Bronchial epithelial cell (primary cell): ENCODE measurements at regions not wholly inside any gene's neighbourhood (a gene's known extent, or its start where the extent isn't known, plus 50 kb on each side); places are given as distances from the start of the nearest gene placed in this dataset.
A peak's percentile ranks its signal among the peaks of the same experiment; 100 is the strongest.

Experiments
- DNase-seq: peaks from one replicate; pipeline ENCODE4 v3.0.0-alpha.2; 2010; ENCODE audit warnings: low read depth
- FAIRE-seq: peaks from 2 replicates; lab custom pipeline; 2011; peaks lifted over from hg19 to GRCh38; lab: Jason Lieb, UNC
- H3K27me3 ChIP-seq: 2 replicates; pipeline ENCODE4 v1.5.1; 2011; ENCODE audit warnings: low read length; ENCODE audit not compliant: control insufficient read depth, insufficient read depth
- H3K36me3 ChIP-seq: 2 replicates; pipeline ENCODE4 v1.5.1; 2011; ENCODE audit warnings: low read length; ENCODE audit not compliant: control insufficient read depth, insufficient read depth
- H3K4me3 ChIP-seq: 2 replicates; pipeline ENCODE4 v1.5.1; 2011; ENCODE audit warnings: mild to moderate bottlenecking, low read depth, low read length, control low read depth
- CTCF ChIP-seq: IDR thresholded peaks from 2 replicates; pipeline ENCODE4 v1.5.1; 2011; ENCODE audit warnings: mild to moderate bottlenecking, moderate library complexity, low read length, control low read depth, inconsistent platforms; ENCODE audit not compliant: insufficient read depth, severe bottlenecking

GRCh38 chr2:167758292-167758691 is 489.1 kb downstream of the STK39 start:
- Histone ChIP-seq H3K27me3 (no peaks in the 10 kb centered on the region), H3K36me3 (no peaks in the 10 kb centered on the region), H3K4me3 (no peak overlapping the region)
- no peak for FAIRE-seq
- TF ChIP-seq CTCF = no peak
- no peak for DNase-seq

GRCh38 chr2:167756446-167756845 is 490.9 kb downstream of the STK39 start:
- Histone ChIP-seq H3K27me3 (no peaks in the 10 kb centered on the region), H3K36me3 (no peaks in the 10 kb centered on the region), H3K4me3 (no peak overlapping the region)
- DNase-seq (no peak), FAIRE-seq (no peak)
- TF ChIP-seq CTCF = no peak

- TF ChIP-seq CTCF = no peak
- no peaks in the 10 kb centered on the region for H3K27me3 ChIP-seq
- DNase-seq (no peak), FAIRE-seq (no peak)
- no peaks in the 10 kb centered on the region for H3K36me3 ChIP-seq
- H3K4me3 ChIP-seq = no peak overlapping the region
Measured at GRCh38 chr2:167753142-167753541, 494.3 kb downstream of the STK39 start.

DNA sequence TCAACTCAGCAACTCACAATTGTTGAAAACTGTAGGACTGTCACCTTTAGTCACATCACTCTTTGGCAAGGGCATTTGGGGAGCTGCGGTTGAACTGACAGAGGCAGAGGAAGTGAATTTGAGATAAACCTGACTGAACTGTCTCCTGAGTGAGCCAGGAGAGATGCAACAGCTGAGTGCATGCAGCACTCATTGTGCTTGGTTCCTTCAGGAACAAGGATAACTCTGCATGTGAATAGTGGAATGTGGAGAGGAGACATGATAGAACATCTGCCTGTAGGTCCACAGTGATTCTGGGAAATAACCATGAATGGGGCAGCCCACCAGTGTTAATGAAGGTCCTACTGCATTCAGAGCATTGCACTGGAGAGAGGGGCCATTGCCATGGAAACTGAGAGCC is 494.7 kb downstream of the STK39 start:
- DNase-seq = no peak
- H3K36me3 ChIP-seq = no peaks in the 10 kb centered on the region
- H3K4me3 ChIP-seq = no peak overlapping the region
- FAIRE-seq = peak; percentile 62
- no peaks in the 10 kb centered on the region for H3K27me3 ChIP-seq
- no peak for TF ChIP-seq CTCF

DNA sequence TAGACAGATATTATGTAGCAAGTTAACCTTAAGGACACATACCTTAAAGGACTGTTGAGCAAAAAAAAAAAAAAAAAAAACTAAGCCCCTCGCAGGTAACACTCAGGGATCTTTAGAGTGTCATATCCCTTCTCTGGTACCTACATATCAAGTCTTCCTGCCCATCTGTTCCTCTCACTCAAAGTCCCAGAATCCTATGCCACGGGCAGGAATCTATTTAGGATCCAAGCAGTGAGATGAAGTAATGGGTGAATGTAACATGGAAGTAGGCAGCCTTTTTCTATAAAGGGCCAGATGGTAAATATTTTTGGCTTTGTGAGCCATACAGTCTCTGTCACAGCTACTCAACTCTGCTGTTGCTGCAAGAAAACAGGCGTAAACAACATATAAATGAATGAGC is 496.7 kb downstream of the STK39 start:
- Histone ChIP-seq H3K27me3 (no peaks in the 10 kb centered on the region), H3K36me3 (no peaks in the 10 kb centered on the region), H3K4me3 (no peak overlapping the region)
- no peak for FAIRE-seq
- TF ChIP-seq CTCF = no peak
- DNase-seq = no peak

DNA sequence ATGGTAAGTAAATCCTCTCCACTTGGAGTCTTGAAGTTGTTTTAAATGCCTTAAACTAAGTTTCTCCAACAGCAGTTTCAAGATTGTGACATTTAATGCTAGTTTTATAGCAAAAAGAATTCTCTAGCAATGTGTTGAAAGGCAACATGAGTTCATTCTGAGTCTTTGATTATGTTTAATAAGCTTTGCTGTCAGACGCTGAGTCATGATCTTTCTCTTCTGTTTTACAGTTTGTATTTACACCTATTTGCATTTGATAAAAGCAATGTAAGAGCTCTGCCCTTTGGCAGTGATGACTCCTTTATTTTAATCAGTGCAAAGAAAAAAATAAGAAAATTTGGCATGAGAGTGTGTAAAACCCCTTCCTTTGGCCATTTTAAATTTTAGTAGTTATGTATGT is 497.7 kb downstream of the STK39 start:
- DNase-seq (peak; percentile 54), FAIRE-seq (no peak)
- H3K4me3 ChIP-seq = no peak overlapping the region
- no peaks in the 10 kb centered on the region for H3K27me3 ChIP-seq
- TF ChIP-seq CTCF = no peak
- no peaks in the 10 kb centered on the region for H3K36me3 ChIP-seq
